ENCODE measurements at regions not wholly inside any gene's neighbourhood (a gene's known extent, or its start where the extent isn't known, plus 50 kb on each side); places are given as distances from the start of the nearest gene placed in this dataset.

DNA sequence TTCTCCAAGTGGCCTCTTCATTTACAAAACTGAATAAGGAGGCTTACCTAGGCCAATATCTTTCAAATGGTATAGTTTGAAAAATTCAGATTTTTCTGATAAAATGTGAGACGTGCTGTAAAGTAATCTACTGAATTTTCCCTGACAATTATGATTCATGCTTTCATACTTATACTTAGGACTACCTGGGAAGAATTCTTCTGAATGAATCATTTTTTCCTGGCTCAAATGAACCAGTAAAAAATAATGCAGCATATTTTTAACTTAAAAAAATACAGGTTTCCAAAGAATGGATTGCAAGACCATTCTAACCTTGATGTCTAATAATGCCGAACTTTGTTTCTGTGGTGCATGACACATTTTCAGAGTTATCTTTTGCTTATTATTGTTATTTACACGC lies 375.4 kb downstream of the ZNF674 start:
- TF ChIP-seq POLR2A (IDR thresholded peaks at IDR 0.05; ENCODE audit: low read depth, low read length) (no peak), POLR2AphosphoS5 (IDR thresholded peaks at IDR 0.05; ENCODE audit: low read depth, low read length) (no peak), TAF1 (IDR thresholded peaks at IDR 0.05; ENCODE audit: low read depth, low read length) (no peak), PAX5 (IDR thresholded peaks at IDR 0.05; ENCODE audit: insufficient read depth, low read length, severe bottlenecking) (no peak), SPI1 (IDR thresholded peaks at IDR 0.05; ENCODE audit: low read depth, low read length) (no peak)
